ENCODE measurements at regions not wholly inside any gene's neighbourhood (a gene's known extent, or its start where the extent isn't known, plus 50 kb on each side); places are given as distances from the start of the nearest gene placed in this dataset.
A peak's percentile ranks its signal among the peaks of the same experiment; 100 is the strongest.

DNA sequence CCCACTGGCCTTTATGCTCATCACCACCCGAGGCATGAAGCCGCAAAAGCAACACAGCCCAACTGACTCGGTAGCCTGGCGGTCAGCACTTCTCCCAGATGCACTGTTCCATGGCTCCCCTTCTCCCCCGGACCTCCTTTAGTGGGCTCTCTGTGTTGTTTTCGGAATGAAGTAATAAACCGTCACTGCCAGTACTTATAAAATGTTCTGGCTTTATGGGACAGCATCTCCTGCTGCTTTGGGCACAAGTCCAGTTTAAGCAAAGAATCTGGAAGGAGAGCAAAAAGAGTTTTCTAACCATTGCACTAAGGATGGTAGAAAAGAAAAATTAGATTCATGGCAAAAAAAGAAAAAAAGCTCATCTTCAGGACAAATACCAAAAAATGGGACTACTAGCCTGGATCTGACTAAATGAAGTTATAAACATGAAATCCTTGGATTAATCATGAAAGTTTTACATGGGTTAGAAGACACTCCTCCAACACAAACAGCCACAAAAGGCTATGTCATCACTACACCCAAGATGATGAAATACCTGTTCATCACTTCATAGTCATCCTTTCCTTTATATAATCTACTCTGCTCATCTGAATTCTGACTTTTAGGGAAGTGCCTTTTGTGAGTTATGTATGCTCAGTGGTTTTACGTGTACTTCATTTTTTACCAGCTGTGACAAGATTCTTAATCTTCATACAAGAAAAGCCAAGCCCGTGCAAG, 89.5 kb upstream of the UBE2E2 start (continued):
- TF ChIP-seq, protein P1, sequence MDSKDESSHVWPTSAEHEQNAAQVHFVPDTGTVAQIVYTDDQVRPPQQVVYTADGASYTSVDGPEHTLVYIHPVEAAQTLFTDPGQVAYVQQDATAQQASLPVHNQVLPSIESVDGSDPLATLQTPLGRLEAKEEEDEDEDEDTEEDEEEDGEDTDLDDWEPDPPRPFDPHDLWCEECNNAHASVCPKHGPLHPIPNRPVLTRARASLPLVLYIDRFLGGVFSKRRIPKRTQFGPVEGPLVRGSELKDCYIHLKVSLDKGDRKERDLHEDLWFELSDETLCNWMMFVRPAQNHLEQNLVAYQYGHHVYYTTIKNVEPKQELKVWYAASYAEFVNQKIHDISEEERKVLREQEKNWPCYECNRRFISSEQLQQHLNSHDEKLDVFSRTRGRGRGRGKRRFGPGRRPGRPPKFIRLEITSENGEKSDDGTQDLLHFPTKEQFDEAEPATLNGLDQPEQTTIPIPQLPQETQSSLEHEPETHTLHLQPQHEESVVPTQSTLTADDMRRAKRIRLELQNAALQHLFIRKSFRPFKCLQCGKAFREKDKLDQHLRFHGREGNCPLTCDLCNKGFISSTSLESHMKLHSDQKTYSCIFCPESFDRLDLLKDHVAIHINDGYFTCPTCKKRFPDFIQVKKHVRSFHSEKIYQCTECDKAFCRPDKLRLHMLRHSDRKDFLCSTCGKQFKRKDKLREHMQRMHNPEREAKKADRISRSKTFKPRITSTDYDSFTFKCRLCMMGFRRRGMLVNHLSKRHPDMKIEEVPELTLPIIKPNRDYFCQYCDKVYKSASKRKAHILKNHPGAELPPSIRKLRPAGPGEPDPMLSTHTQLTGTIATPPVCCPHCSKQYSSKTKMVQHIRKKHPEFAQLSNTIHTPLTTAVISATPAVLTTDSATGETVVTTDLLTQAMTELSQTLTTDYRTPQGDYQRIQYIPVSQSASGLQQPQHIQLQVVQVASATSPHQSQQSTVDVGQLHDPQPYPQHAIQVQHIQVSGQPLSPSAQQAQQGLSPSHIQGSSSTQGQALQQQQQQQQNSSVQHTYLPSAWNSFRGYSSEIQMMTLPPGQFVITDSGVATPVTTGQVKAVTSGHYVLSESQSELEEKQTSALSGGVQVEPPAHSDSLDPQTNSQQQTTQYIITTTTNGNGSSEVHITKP (tag by site-specific recombination; IDR thresholded peaks at IDR 0.05): peak; percentile 92
- no peak for TF ChIP-seq EGR2 (tag by site-specific recombination; IDR thresholded peaks at IDR 0.05; ENCODE audit: low read depth)
- no peak for TF ChIP-seq ZNF768 (tag by site-specific recombination; IDR thresholded peaks at IDR 0.05)
- no peak for TF ChIP-seq ZNF624 (tag by site-specific recombination; IDR thresholded peaks at IDR 0.05)
- TF ChIP-seq, protein P2, sequence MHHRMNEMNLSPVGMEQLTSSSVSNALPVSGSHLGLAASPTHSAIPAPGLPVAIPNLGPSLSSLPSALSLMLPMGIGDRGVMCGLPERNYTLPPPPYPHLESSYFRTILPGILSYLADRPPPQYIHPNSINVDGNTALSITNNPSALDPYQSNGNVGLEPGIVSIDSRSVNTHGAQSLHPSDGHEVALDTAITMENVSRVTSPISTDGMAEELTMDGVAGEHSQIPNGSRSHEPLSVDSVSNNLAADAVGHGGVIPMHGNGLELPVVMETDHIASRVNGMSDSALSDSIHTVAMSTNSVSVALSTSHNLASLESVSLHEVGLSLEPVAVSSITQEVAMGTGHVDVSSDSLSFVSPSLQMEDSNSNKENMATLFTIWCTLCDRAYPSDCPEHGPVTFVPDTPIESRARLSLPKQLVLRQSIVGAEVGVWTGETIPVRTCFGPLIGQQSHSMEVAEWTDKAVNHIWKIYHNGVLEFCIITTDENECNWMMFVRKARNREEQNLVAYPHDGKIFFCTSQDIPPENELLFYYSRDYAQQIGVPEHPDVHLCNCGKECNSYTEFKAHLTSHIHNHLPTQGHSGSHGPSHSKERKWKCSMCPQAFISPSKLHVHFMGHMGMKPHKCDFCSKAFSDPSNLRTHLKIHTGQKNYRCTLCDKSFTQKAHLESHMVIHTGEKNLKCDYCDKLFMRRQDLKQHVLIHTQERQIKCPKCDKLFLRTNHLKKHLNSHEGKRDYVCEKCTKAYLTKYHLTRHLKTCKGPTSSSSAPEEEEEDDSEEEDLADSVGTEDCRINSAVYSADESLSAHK (tag by site-specific recombination; IDR thresholded peaks at IDR 0.05): 0 out of 2 replicates have a peak, but pooled peaks have one; percentile 6
- no peak for TF ChIP-seq ZNF777 (tag by site-specific recombination; IDR thresholded peaks at IDR 0.05; ENCODE audit: borderline replicate concordance)
- no peak for TF ChIP-seq KLF1 (tag by site-specific recombination; IDR thresholded peaks at IDR 0.05)
- no peak for TF ChIP-seq ZNF549 (tag by site-specific recombination; IDR thresholded peaks at IDR 0.05)
- no peak for TF ChIP-seq ZNF354C (tag by site-specific recombination; IDR thresholded peaks at IDR 0.05; ENCODE audit: borderline replicate concordance, low read depth)
- TF ChIP-seq ZNF223 (tag by site-specific recombination; IDR thresholded peaks at IDR 0.05): no peak
- TF ChIP-seq SALL2 (tag by site-specific recombination; IDR thresholded peaks at IDR 0.05; ENCODE audit: borderline replicate concordance): no peak
- TF ChIP-seq TCF7L2 (IDR thresholded peaks at IDR 0.05; ENCODE audit: borderline replicate concordance, low read depth, low read length): no peak
- TF ChIP-seq, protein P3, sequence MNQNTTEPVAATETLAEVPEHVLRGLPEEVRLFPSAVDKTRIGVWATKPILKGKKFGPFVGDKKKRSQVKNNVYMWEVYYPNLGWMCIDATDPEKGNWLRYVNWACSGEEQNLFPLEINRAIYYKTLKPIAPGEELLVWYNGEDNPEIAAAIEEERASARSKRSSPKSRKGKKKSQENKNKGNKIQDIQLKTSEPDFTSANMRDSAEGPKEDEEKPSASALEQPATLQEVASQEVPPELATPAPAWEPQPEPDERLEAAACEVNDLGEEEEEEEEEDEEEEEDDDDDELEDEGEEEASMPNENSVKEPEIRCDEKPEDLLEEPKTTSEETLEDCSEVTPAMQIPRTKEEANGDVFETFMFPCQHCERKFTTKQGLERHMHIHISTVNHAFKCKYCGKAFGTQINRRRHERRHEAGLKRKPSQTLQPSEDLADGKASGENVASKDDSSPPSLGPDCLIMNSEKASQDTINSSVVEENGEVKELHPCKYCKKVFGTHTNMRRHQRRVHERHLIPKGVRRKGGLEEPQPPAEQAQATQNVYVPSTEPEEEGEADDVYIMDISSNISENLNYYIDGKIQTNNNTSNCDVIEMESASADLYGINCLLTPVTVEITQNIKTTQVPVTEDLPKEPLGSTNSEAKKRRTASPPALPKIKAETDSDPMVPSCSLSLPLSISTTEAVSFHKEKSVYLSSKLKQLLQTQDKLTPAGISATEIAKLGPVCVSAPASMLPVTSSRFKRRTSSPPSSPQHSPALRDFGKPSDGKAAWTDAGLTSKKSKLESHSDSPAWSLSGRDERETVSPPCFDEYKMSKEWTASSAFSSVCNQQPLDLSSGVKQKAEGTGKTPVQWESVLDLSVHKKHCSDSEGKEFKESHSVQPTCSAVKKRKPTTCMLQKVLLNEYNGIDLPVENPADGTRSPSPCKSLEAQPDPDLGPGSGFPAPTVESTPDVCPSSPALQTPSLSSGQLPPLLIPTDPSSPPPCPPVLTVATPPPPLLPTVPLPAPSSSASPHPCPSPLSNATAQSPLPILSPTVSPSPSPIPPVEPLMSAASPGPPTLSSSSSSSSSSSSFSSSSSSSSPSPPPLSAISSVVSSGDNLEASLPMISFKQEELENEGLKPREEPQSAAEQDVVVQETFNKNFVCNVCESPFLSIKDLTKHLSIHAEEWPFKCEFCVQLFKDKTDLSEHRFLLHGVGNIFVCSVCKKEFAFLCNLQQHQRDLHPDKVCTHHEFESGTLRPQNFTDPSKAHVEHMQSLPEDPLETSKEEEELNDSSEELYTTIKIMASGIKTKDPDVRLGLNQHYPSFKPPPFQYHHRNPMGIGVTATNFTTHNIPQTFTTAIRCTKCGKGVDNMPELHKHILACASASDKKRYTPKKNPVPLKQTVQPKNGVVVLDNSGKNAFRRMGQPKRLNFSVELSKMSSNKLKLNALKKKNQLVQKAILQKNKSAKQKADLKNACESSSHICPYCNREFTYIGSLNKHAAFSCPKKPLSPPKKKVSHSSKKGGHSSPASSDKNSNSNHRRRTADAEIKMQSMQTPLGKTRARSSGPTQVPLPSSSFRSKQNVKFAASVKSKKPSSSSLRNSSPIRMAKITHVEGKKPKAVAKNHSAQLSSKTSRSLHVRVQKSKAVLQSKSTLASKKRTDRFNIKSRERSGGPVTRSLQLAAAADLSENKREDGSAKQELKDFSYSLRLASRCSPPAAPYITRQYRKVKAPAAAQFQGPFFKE (tag by site-specific recombination; IDR thresholded peaks at IDR 0.05; ENCODE audit: borderline replicate concordance): no peak
- TF ChIP-seq SETDB1 (IDR thresholded peaks at IDR 0.05; ENCODE audit: insufficient read length, low read length): no peak
- TF ChIP-seq, protein P4, sequence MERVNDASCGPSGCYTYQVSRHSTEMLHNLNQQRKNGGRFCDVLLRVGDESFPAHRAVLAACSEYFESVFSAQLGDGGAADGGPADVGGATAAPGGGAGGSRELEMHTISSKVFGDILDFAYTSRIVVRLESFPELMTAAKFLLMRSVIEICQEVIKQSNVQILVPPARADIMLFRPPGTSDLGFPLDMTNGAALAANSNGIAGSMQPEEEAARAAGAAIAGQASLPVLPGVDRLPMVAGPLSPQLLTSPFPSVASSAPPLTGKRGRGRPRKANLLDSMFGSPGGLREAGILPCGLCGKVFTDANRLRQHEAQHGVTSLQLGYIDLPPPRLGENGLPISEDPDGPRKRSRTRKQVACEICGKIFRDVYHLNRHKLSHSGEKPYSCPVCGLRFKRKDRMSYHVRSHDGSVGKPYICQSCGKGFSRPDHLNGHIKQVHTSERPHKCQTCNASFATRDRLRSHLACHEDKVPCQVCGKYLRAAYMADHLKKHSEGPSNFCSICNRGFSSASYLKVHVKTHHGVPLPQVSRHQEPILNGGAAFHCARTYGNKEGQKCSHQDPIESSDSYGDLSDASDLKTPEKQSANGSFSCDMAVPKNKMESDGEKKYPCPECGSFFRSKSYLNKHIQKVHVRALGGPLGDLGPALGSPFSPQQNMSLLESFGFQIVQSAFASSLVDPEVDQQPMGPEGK (tag by site-specific recombination; IDR thresholded peaks at IDR 0.05): no peak
- no peak for TF ChIP-seq ZNF707 (tag by site-specific recombination; IDR thresholded peaks at IDR 0.05)
- TF ChIP-seq ZBTB48 (tag by site-specific recombination; IDR thresholded peaks at IDR 0.05): no peak
- TF ChIP-seq ZNF350 (tag by site-specific recombination; IDR thresholded peaks at IDR 0.05): no peak
- TF ChIP-seq, protein P5, sequence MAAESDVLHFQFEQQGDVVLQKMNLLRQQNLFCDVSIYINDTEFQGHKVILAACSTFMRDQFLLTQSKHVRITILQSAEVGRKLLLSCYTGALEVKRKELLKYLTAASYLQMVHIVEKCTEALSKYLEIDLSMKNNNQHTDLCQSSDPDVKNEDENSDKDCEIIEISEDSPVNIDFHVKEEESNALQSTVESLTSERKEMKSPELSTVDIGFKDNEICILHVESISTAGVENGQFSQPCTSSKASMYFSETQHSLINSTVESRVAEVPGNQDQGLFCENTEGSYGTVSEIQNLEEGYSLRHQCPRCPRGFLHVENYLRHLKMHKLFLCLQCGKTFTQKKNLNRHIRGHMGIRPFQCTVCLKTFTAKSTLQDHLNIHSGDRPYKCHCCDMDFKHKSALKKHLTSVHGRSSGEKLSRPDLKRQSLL (tag by site-specific recombination; IDR thresholded peaks at IDR 0.05): no peak
- TF ChIP-seq, protein P6, sequence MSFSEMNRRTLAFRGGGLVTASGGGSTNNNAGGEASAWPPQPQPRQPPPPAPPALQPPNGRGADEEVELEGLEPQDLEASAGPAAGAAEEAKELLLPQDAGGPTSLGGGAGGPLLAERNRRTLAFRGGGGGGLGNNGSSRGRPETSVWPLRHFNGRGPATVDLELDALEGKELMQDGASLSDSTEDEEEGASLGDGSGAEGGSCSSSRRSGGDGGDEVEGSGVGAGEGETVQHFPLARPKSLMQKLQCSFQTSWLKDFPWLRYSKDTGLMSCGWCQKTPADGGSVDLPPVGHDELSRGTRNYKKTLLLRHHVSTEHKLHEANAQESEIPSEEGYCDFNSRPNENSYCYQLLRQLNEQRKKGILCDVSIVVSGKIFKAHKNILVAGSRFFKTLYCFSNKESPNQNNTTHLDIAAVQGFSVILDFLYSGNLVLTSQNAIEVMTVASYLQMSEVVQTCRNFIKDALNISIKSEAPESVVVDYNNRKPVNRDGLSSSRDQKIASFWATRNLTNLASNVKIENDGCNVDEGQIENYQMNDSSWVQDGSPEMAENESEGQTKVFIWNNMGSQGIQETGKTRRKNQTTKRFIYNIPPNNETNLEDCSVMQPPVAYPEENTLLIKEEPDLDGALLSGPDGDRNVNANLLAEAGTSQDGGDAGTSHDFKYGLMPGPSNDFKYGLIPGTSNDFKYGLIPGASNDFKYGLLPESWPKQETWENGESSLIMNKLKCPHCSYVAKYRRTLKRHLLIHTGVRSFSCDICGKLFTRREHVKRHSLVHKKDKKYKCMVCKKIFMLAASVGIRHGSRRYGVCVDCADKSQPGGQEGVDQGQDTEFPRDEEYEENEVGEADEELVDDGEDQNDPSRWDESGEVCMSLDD (tag by site-specific recombination; IDR thresholded peaks at IDR 0.05): no peak
- TF ChIP-seq ZNF623 (tag by site-specific recombination; IDR thresholded peaks at IDR 0.05): no peak

Measured in HEK293 (cell line).